ENCODE measurements at regions not wholly inside any gene's neighbourhood (a gene's known extent, or its start where the extent isn't known, plus 50 kb on each side); places are given as distances from the start of the nearest gene placed in this dataset.
"Not testable (repeated sequence)": the region's sequence is repeated elsewhere in the genome, so short reads cannot be mapped to it uniquely, and the experiment has no call there.

DNA sequence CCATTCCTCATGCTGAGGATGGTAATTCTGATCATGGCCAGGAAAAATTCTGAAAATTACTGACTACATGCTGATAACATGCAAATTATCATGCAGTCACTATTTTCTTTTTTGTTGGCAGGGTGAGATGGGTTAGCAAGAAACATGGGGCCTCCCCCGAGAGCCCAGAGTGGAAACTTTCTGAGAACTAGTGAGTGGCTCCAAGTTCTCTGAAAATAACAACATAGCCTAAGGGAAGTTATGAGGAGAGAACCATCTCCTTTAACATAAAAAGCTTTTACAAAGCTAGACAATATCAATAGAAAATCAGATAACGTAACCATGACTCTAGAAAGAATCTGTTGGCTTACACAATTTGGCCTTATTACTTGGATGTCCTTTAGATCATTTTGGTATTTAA is 254.2 kb downstream of the PLOD2 start:
- H2BK5ac ChIP-seq (ENCODE audit: low read depth, low read length, poor library complexity), result no peak overlapping the region
- H4K91ac ChIP-seq (ENCODE audit: low read depth, low read length), result no peak overlapping the region
- peak in 1 of 2 donors; percentile 10 for DNase-seq
- H3K4ac ChIP-seq (ENCODE audit: low read depth, low read length), result no peak overlapping the region
- no peak overlapping the region for H2AFZ ChIP-seq (ENCODE audit: insufficient read depth, low read length, poor library complexity)
- no peak overlapping the region for H3K23ac ChIP-seq (ENCODE audit: low read length)
- no CpG with 5 or more reads among the region's 2 CpGs for WGBS (ENCODE audit: extremely low coverage, insufficient coverage, insufficient read length)
- no peak overlapping the region for H3K4me2 ChIP-seq (ENCODE audit: low read length)
- no peak overlapping the region for H3K9ac ChIP-seq (ENCODE audit: low read length)
- H3K18ac ChIP-seq (ENCODE audit: low read length), result no peak overlapping the region
- no peak overlapping the region for H3K4me3 ChIP-seq (ENCODE audit: low read depth, low read length)
- H2BK12ac ChIP-seq (ENCODE audit: low read length), result no peak overlapping the region
- no peaks in the 10 kb centered on the region for H3K27me3 ChIP-seq (ENCODE audit: insufficient read depth, low read length)
- H3K27ac ChIP-seq (ENCODE audit: low read depth, low read length), result no peak overlapping the region
- no peaks in the 10 kb centered on the region for H3K79me1 ChIP-seq (ENCODE audit: low read length)
- H3K4me1 ChIP-seq (ENCODE audit: control insufficient read depth in 1 of 2, insufficient read depth in 2 of 2, low read length in 2 of 2), result no peaks in the 10 kb centered on the region
- no peak overlapping the region for H4K8ac ChIP-seq (ENCODE audit: low read depth, low read length)
- H2BK120ac ChIP-seq (ENCODE audit: insufficient read depth, low read length, poor library complexity), result no peak overlapping the region
- H3K36me3 ChIP-seq (ENCODE audit: control insufficient read depth in 1 of 2, insufficient read depth in 2 of 2, low read length in 2 of 2), result no peaks in the 10 kb centered on the region
- H3K9me3 ChIP-seq (ENCODE audit: insufficient read depth, low read depth, low read length), result no peaks in the 10 kb centered on the region
- H3K14ac ChIP-seq (ENCODE audit: low read length), result no peak overlapping the region
- H2AK5ac ChIP-seq (ENCODE audit: low read length), result no peak overlapping the region
- no peak overlapping the region for H4K12ac ChIP-seq (ENCODE audit: low read depth, low read length)
- H3K79me2 ChIP-seq (ENCODE audit: control insufficient read depth, insufficient read depth, low read length, poor library complexity), result no peaks in the 10 kb centered on the region

GRCh38 chr3:145911016-145911415 is 250.0 kb downstream of the PLOD2 start:
- DNase-seq, result no peak
- WGBS (ENCODE audit: extremely low coverage, insufficient coverage, insufficient read length), result no CpG with 5 or more reads among the region's 2 CpGs
- no peak overlapping the region for H3K23ac ChIP-seq (ENCODE audit: low read length)

DNA sequence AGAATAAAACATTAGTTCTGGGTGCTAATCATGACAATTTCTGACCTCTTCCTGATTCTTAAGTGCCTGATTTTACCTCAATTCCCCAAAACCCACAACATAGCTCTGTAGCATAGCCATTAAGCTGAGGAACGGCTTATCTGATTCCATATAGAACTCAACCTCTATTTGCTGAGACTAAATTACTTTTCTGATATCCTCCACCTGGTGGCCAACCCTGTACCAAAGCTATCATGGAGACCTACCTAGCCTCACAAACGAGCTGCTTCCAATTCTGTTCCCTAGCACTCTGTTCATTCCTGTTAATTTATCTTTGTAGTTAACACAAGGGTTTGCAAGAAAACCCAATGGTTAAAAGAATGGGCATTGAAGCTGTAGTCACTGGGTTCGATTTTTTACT is 245.2 kb downstream of the PLOD2 start:
- Histone ChIP-seq H3K27ac (ENCODE audit: low read depth, low read length) (no peak overlapping the region), H2AK5ac (ENCODE audit: low read length) (no peak overlapping the region), H2BK12ac (ENCODE audit: low read length) (no peak overlapping the region), H3K4ac (ENCODE audit: low read depth, low read length) (no peak overlapping the region), H4K91ac (ENCODE audit: low read depth, low read length) (no peak overlapping the region), H2BK5ac (ENCODE audit: low read depth, low read length, poor library complexity) (no peak overlapping the region), H4K8ac (ENCODE audit: low read depth, low read length) (no peak overlapping the region), H2AFZ (ENCODE audit: insufficient read depth, low read length, poor library complexity) (no peak overlapping the region), H3K79me2 (ENCODE audit: control insufficient read depth, insufficient read depth, low read length, poor library complexity) (no peaks in the 10 kb centered on the region), H3K27me3 (ENCODE audit: insufficient read depth, low read length) (no peaks in the 10 kb centered on the region), H3K4me3 (ENCODE audit: low read depth, low read length) (no peak overlapping the region), H3K79me1 (ENCODE audit: low read length) (no peaks in the 10 kb centered on the region), H3K23ac (ENCODE audit: low read length) (no peak overlapping the region), H3K36me3 (ENCODE audit: control insufficient read depth in 1 of 2, insufficient read depth in 2 of 2, low read length in 2 of 2) (no peaks in the 10 kb centered on the region), H4K12ac (ENCODE audit: low read depth, low read length) (no peak overlapping the region), H3K4me2 (ENCODE audit: low read length) (no peak overlapping the region), H3K9me3 (ENCODE audit: insufficient read depth, low read depth, low read length) (peaks cover 4% of the 10 kb centered on the region), H3K4me1 (ENCODE audit: control insufficient read depth in 1 of 2, insufficient read depth in 2 of 2, low read length in 2 of 2) (no peaks in the 10 kb centered on the region), H3K9ac (ENCODE audit: low read length) (no peak overlapping the region), H2BK120ac (ENCODE audit: insufficient read depth, low read length, poor library complexity) (no peak overlapping the region), H3K18ac (ENCODE audit: low read length) (no peak overlapping the region), H3K14ac (ENCODE audit: low read length) (no peak overlapping the region)
- WGBS (ENCODE audit: extremely low coverage, insufficient coverage, insufficient read length), result no CpG with 5 or more reads among the region's 3 CpGs
- no peak for DNase-seq

More at GRCh38 chr3:145911016-145911415, 250.0 kb downstream of the PLOD2 start:
- Histone ChIP-seq H4K8ac (ENCODE audit: low read depth, low read length) (no peak overlapping the region), H4K12ac (ENCODE audit: low read depth, low read length) (no peak overlapping the region), H3K4me3 (ENCODE audit: low read depth, low read length) (no peak overlapping the region), H3K79me2 (ENCODE audit: control insufficient read depth, insufficient read depth, low read length, poor library complexity) (no peaks in the 10 kb centered on the region), H2AK5ac (ENCODE audit: low read length) (no peak overlapping the region), H2AFZ (ENCODE audit: insufficient read depth, low read length, poor library complexity) (no peak overlapping the region), H3K27me3 (ENCODE audit: insufficient read depth, low read length) (no peaks in the 10 kb centered on the region), H3K14ac (ENCODE audit: low read length) (no peak overlapping the region), H2BK12ac (ENCODE audit: low read length) (no peak overlapping the region), H3K27ac (ENCODE audit: low read depth, low read length) (no peak overlapping the region), H3K36me3 (ENCODE audit: control insufficient read depth in 1 of 2, insufficient read depth in 2 of 2, low read length in 2 of 2) (no peaks in the 10 kb centered on the region), H2BK120ac (ENCODE audit: insufficient read depth, low read length, poor library complexity) (no peak overlapping the region), H4K91ac (ENCODE audit: low read depth, low read length) (no peak overlapping the region), H3K18ac (ENCODE audit: low read length) (no peak overlapping the region), H3K4ac (ENCODE audit: low read depth, low read length) (no peak overlapping the region), H3K79me1 (ENCODE audit: low read length) (no peaks in the 10 kb centered on the region), H3K4me1 (ENCODE audit: control insufficient read depth in 1 of 2, insufficient read depth in 2 of 2, low read length in 2 of 2) (no peaks in the 10 kb centered on the region), H3K9me3 (ENCODE audit: insufficient read depth, low read depth, low read length) (no peaks in the 10 kb centered on the region), H2BK5ac (ENCODE audit: low read depth, low read length, poor library complexity) (no peak overlapping the region), H3K4me2 (ENCODE audit: low read length) (no peak overlapping the region), H3K9ac (ENCODE audit: low read length) (no peak overlapping the region)

- H3K79me2 ChIP-seq (ENCODE audit: control insufficient read depth, insufficient read depth, low read length, poor library complexity); H2BK5ac ChIP-seq (ENCODE audit: low read depth, low read length, poor library complexity); DNase-seq; H3K14ac ChIP-seq (ENCODE audit: low read length); H3K27me3 ChIP-seq (ENCODE audit: insufficient read depth, low read length); H4K12ac ChIP-seq (ENCODE audit: low read depth, low read length); H3K79me1 ChIP-seq (ENCODE audit: low read length); H3K4me1 ChIP-seq (ENCODE audit: control insufficient read depth in 1 of 2, insufficient read depth in 2 of 2, low read length in 2 of 2); H3K9ac ChIP-seq (ENCODE audit: low read length); H2BK120ac ChIP-seq (ENCODE audit: insufficient read depth, low read length, poor library complexity); H4K91ac ChIP-seq (ENCODE audit: low read depth, low read length); H2BK12ac ChIP-seq (ENCODE audit: low read length); H3K36me3 ChIP-seq (ENCODE audit: control insufficient read depth in 1 of 2, insufficient read depth in 2 of 2, low read length in 2 of 2); H2AFZ ChIP-seq (ENCODE audit: insufficient read depth, low read length, poor library complexity); H3K4ac ChIP-seq (ENCODE audit: low read depth, low read length); H3K9me3 ChIP-seq (ENCODE audit: insufficient read depth, low read depth, low read length); H3K4me3 ChIP-seq (ENCODE audit: low read depth, low read length); H3K18ac ChIP-seq (ENCODE audit: low read length); H4K8ac ChIP-seq (ENCODE audit: low read depth, low read length); H2AK5ac ChIP-seq (ENCODE audit: low read length); H3K23ac ChIP-seq (ENCODE audit: low read length); H3K4me2 ChIP-seq (ENCODE audit: low read length); H3K27ac ChIP-seq (ENCODE audit: low read depth, low read length): not testable (repeated sequence)
- no CpG with 5 or more reads among the region's 21 CpGs for WGBS (ENCODE audit: extremely low coverage, insufficient coverage, insufficient read length)
Measured at GRCh38 chr3:145927736-145928135, 233.2 kb downstream of the PLOD2 start.
